ENCODE measurements at regions not wholly inside any gene's neighbourhood (a gene's known extent, or its start where the extent isn't known, plus 50 kb on each side); places are given as distances from the start of the nearest gene placed in this dataset.
A peak's percentile ranks its signal among the peaks of the same experiment; 100 is the strongest.

DNA sequence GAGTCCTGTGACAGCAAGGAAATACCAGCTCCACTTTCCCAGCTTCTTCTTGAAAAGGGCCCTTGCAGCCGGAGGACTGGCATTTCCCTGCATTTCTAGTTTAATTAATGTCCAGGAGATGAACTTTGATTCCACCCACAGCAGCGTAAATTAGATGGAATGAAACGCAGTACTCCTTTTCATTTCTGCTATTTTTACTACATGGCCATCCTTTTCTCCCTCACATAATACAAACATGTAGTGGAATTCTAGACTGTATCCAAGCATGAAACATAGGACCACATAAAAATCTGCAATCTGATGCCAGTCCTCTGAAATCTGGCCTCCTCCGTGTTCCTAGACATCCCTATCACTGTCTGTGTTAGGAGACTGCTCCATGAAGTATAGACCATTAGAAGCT, 403.2 kb downstream of the NR2F2 start:
- DNase-seq = no peak
- no peak for ATAC-seq (ENCODE audit: low FRiP score in 2 of 2)
- no peak overlapping the region for H3K27ac ChIP-seq
- H3K36me3 ChIP-seq = no peaks in the 10 kb centered on the region
- H3K4me1 ChIP-seq = no peaks in the 10 kb centered on the region
- H3K4me3 ChIP-seq = no peak overlapping the region
- TF ChIP-seq POLR2AphosphoS5 (IDR thresholded peaks at IDR 0.05) = no peak
- TF ChIP-seq, protein P1, sequence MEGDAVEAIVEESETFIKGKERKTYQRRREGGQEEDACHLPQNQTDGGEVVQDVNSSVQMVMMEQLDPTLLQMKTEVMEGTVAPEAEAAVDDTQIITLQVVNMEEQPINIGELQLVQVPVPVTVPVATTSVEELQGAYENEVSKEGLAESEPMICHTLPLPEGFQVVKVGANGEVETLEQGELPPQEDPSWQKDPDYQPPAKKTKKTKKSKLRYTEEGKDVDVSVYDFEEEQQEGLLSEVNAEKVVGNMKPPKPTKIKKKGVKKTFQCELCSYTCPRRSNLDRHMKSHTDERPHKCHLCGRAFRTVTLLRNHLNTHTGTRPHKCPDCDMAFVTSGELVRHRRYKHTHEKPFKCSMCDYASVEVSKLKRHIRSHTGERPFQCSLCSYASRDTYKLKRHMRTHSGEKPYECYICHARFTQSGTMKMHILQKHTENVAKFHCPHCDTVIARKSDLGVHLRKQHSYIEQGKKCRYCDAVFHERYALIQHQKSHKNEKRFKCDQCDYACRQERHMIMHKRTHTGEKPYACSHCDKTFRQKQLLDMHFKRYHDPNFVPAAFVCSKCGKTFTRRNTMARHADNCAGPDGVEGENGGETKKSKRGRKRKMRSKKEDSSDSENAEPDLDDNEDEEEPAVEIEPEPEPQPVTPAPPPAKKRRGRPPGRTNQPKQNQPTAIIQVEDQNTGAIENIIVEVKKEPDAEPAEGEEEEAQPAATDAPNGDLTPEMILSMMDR (IDR thresholded peaks at IDR 0.05) = no peak
- TF ChIP-seq POLR2A (IDR thresholded peaks at IDR 0.05) = no peak
- no peaks in the 10 kb centered on the region for H3K27me3 ChIP-seq
- 83 to 86% methylated on average over 4 of the region's 4 CpGs for WGBS, 2 donors
- H3K9me3 ChIP-seq = no peaks in the 10 kb centered on the region

- Histone ChIP-seq H3K36me3 (no peaks in the 10 kb centered on the region), H3K4me3 (no peak overlapping the region), H3K9me3 (no peaks in the 10 kb centered on the region), H3K27me3 (no peaks in the 10 kb centered on the region), H3K27ac (no peak overlapping the region), H3K4me1 (no peaks in the 10 kb centered on the region)
- no peak for TF ChIP-seq EP300 (IDR thresholded peaks at IDR 0.05)
- TF ChIP-seq, protein P1 (IDR thresholded peaks at IDR 0.05) = no peak
- TF ChIP-seq POLR2AphosphoS5 (IDR thresholded peaks at IDR 0.05) = no peak
- no peak for TF ChIP-seq POLR2A (IDR thresholded peaks at IDR 0.05)
- no peak for ATAC-seq (ENCODE audit: low FRiP score in 2 of 2)
- WGBS, 2 donors = 80 to 95% methylated on average over 2 of the region's 2 CpGs
- DNase-seq = no peak
These were observed 405.2 kb downstream of the NR2F2 start for GRCh38 chr15:96735632-96736240.

DNA sequence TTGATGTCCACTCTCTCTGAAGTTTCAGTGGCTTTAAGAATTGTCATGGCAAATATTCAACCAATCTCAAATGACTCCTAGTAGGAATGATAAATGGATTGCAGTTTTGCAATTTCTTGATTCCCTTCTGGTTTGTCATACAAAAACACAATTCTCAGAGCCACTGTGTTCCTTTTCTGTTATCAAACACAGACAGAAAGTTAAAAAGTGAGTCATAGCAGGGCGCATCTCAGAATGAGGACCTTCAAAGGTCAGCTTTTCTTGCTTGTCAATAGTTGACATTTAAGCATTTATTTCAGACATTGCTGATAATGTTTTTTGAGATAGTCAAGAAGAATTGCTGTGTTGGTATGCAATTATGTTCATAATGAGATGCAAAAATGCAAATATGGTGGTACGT, 405.9 kb downstream of the NR2F2 start:
- Histone ChIP-seq H3K9me3 (no peaks in the 10 kb centered on the region), H3K27ac (no peak overlapping the region), H3K4me3 (no peak overlapping the region), H3K36me3 (no peaks in the 10 kb centered on the region), H3K4me1 (no peaks in the 10 kb centered on the region), H3K27me3 (no peaks in the 10 kb centered on the region)
- TF ChIP-seq POLR2AphosphoS5 (IDR thresholded peaks at IDR 0.05) (no peak), POLR2A (IDR thresholded peaks at IDR 0.05) (no peak), EP300 (IDR thresholded peaks at IDR 0.05) (no peak)
- TF ChIP-seq, protein P1 (IDR thresholded peaks at IDR 0.05) = no peak
- no peak for DNase-seq
- 85 to 90% methylated on average over 2 of the region's 2 CpGs for WGBS, 2 donors
- no peak for ATAC-seq (ENCODE audit: low FRiP score in 2 of 2)

DNA sequence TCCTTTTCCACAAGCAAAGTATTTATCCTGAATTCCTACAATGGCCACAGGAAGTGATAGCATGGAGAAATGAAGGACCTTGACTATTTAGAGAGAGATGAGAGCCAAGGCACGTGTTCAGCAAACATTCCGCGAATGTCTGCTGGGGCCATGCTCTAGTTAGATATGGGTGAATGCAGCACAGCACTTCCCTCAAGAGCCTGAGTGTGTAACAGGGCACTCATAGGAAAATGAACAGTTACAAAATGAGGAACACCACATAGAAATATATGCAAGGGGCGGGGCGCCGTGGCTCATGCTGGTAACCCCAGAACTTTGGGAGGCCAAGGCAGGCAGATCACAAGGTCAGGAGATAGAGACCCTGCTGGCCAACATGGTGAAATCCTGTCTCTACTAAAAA, 406.9 kb downstream of the NR2F2 start:
- no peaks in the 10 kb centered on the region for H3K36me3 ChIP-seq
- H3K4me3 ChIP-seq = no peak overlapping the region
- ATAC-seq (ENCODE audit: low FRiP score in 2 of 2) = no peak
- H3K9me3 ChIP-seq = no peaks in the 10 kb centered on the region
- H3K4me1 ChIP-seq = no peaks in the 10 kb centered on the region
- WGBS, 2 donors = 61 to 69% methylated on average over 6 of the region's 6 CpGs
- H3K27me3 ChIP-seq = no peaks in the 10 kb centered on the region
- peak in 1 of 2 donors; percentile 9 for DNase-seq
- TF ChIP-seq POLR2AphosphoS5 (IDR thresholded peaks at IDR 0.05) (no peak), EP300 (IDR thresholded peaks at IDR 0.05) (no peak), POLR2A (IDR thresholded peaks at IDR 0.05) (no peak)
- TF ChIP-seq, protein P1 (IDR thresholded peaks at IDR 0.05) = no peak
- no peak overlapping the region for H3K27ac ChIP-seq

DNA sequence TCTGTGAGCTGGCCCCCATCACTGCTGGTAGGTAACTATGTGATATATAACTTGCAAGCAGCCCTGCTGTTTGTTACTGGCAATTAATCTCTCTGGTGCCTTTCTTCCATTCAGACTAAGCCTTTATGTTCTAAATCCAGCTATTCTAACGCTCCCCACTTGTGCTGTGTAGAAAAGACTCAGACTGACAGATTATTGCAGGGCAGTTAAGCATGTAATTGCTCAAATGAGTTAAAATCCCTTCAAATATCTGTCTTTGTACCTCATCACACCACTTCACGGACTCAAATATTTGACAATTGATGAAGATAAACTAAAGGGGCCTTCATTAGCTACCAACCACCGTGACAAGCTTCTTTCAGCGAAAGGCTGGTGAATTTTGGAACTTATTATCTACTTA, 416.2 kb downstream of the NR2F2 start:
- no peak for DNase-seq
- Histone ChIP-seq H3K4me3 (no peak overlapping the region), H3K36me3 (no peaks in the 10 kb centered on the region), H3K9me3 (no peaks in the 10 kb centered on the region), H3K27ac (no peak overlapping the region), H3K27me3 (no peaks in the 10 kb centered on the region), H3K4me1 (no peaks in the 10 kb centered on the region)
- 64 to 69% methylated on average over 4 of the region's 4 CpGs for WGBS, 2 donors
- TF ChIP-seq, protein P1 (IDR thresholded peaks at IDR 0.05) = no peak
- TF ChIP-seq POLR2A (IDR thresholded peaks at IDR 0.05) = no peak
- no peak for TF ChIP-seq POLR2AphosphoS5 (IDR thresholded peaks at IDR 0.05)
- TF ChIP-seq EP300 (IDR thresholded peaks at IDR 0.05) = no peak
- ATAC-seq (ENCODE audit: low FRiP score in 2 of 2) = no peak
